ENCODE measurements at regions not wholly inside any gene's neighbourhood (a gene's known extent, or its start where the extent isn't known, plus 50 kb on each side); places are given as distances from the start of the nearest gene placed in this dataset.
A peak's percentile ranks its signal among the peaks of the same experiment; 100 is the strongest.

- no peak for TF ChIP-seq REST (IDR thresholded peaks at IDR 0.05)
- no peak for TF ChIP-seq RNF2 (IDR thresholded peaks at IDR 0.05; ENCODE audit: borderline replicate concordance, low read depth)
- no peak for TF ChIP-seq RAD21 (conservative IDR thresholded peaks at IDR 0.05 in 1 of 2, IDR thresholded peaks at IDR 0.05 in 1 of 2)
- TF ChIP-seq SMC3 (IDR thresholded peaks at IDR 0.05): no peak
- TF ChIP-seq GATA3 (IDR thresholded peaks at IDR 0.05; ENCODE audit: borderline replicate concordance): no peak
- TF ChIP-seq HOXB13 (CRISPR knock-in tag; IDR thresholded peaks at IDR 0.05; ENCODE audit: low read depth): no peak
Observed at GRCh38 chr5:125402787-125403186, 656.3 kb upstream of the ZNF608 start (continued).

DNA sequence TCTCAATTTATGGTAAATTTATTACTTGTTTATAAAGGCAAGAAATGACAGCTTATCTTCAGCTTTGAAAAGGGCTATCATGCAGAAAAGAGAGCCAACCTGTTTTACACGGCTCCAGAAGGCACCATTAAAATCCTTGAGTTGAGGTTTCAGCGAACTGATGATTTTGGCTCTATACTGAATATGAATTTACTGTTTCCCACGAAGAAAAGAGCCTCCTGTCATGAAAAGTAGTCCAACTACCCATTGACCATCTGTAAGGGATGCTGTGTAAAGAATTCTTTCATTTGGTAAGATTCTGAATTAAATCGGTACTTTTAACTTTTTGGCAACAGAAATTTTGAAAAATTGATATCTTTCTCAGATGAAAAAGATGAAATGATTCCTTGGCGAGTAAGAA, 657.6 kb upstream of the ZNF608 start:
- Histone ChIP-seq H3K4me1 (peaks cover 10% of the 10 kb centered on the region), H3K9me3 (peaks cover 11% of the 10 kb centered on the region; the same call in 1 of the 3 replicates), H3K27ac (no peak overlapping the region), H3K4me3 (no peak overlapping the region), H3K4me2 (no peak overlapping the region)
- ATAC-seq (no peak), FAIRE-seq (no peak), DNase-seq (ENCODE audit: low read depth in 1 of 2, low spot score in 1 of 2) (no peak)
- no peak for TF ChIP-seq RNF2 (IDR thresholded peaks at IDR 0.05; ENCODE audit: borderline replicate concordance, low read depth)
- 52% methylated on average over 5 of the region's 5 CpGs for WGBS (ENCODE audit: missing lambda C conversion rate)
- CTCF ChIA-PET: interaction anchor here (0.6 to 0.9 kb wide), 2 partner anchors 31 to 1881 kb away, joined by 3 read pairs; no protein-coding TSS in a partner anchor
- POLR2A ChIA-PET: no interaction called here

DNA sequence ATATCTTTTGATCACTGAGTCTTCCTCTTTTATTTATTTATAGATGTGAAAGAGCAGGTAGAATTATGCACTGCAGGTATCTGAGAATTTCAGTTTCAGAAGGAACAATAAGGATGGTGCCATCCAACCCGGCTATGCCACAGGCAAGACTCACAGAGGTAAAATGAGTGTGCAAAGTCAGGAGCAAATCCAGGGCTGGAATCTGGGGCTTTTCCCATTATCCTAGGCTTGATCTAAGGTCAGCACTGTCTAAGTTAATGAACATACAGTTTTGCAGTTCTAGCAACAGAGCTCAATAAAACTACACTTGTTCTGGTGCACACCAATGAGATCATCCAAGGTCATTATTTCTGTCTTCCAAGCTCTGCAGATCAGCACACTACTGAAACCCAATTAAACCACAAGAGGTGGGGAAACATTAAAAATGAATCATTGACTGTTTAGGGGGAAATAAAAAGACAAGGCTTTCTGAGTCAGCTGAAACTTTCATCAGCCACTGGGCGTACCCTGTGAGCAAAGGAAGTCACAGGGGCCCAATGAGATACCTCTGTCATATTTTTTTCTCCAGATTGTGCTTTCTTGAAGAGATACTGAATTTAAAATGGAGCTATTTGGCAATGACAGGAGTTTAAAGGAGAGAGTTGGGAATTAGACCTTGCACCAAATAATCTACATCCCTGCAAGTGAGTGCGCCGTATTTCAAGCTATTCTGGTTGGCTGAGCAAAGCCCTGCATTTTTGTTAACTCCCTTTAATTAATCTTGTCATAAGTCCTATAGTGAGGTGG, 662.2 kb upstream of the ZNF608 start:
- ATAC-seq: peak; percentile 68 to 82
- Histone ChIP-seq H3K27ac (peak overlapping the region; percentile 39 to 59), H3K4me1 (peaks cover 37% of the 10 kb centered on the region), H3K9me3 (peaks cover 11% of the 10 kb centered on the region; the same call in 1 of the 3 replicates), H3K4me3 (no peak overlapping the region), H3K4me2 (peak overlapping the region; percentile 65)
- POLR2A ChIA-PET: interaction anchor here (1.1 kb wide), 1 partner anchor 76 kb away, joined by 8 read pairs; no protein-coding TSS in a partner anchor
- DNase-seq (ENCODE audit: low read depth in 1 of 2, low spot score in 1 of 2): peak; percentile 18 to 50
- TF ChIP-seq GATA3 (IDR thresholded peaks at IDR 0.05; ENCODE audit: borderline replicate concordance) (peak; percentile 40; the same call in 1 of the 2 replicates), MAFK (IDR thresholded peaks at IDR 0.05; ENCODE audit: partially characterized antibody) (peak; percentile 21), POLR2A (IDR thresholded peaks at IDR 0.05; ENCODE audit: low read length) (no peak), ZSCAN20 (CRISPR knock-in tag; IDR thresholded peaks at IDR 0.05) (no peak), HDAC2 (IDR thresholded peaks at IDR 0.05) (no peak), FOSL2 (IDR thresholded peaks at IDR 0.05) (no peak), FOSL2 (CRISPR knock-in tag; IDR thresholded peaks at IDR 0.05) (peak; percentile 23; the same call in 1 of the 2 replicates), ESRRA (IDR thresholded peaks at IDR 0.05; ENCODE audit: borderline replicate concordance, low read length) (no peak), JUNB (IDR thresholded peaks at IDR 0.05) (0 out of 2 replicates have a peak, but pooled peaks have one; percentile 39), TFCP2L1 (CRISPR knock-in tag; IDR thresholded peaks at IDR 0.05) (no peak)
- FAIRE-seq: peak; percentile 65
- 66% methylated on average over 4 of the region's 4 CpGs for WGBS (ENCODE audit: missing lambda C conversion rate)
- CTCF ChIA-PET: interaction anchor here (0.6 kb wide), 1 partner anchor 13 kb away, joined by 4 read pairs; no protein-coding TSS in a partner anchor

GRCh38 chr5:125409234-125409860, 662.9 kb upstream of the ZNF608 start:
- CTCF ChIA-PET: no interaction called here
- ATAC-seq: peak; percentile 19 to 62; a peak in 3 of 6 replicates
- DNase-seq (ENCODE audit: low read depth in 1 of 2, low spot score in 1 of 2): peak in 1 of 2 experiments; percentile 17
- WGBS (ENCODE audit: missing lambda C conversion rate): 11% methylated on average over 8 of the region's 8 CpGs
- peaks cover 11% of the 10 kb centered on the region; the same call in 1 of the 3 replicates for H3K9me3 ChIP-seq
- peak overlapping the region; percentile 39 to 59 for H3K27ac ChIP-seq
- peak overlapping the region; percentile 65 for H3K4me2 ChIP-seq
- no peak overlapping the region; the same call in 2 of the 3 replicates for H3K4me3 ChIP-seq
- POLR2A ChIA-PET: interaction anchor here (1.1 kb wide), 1 partner anchor 76 kb away, joined by 8 read pairs; no protein-coding TSS in a partner anchor
- TF ChIP-seq ZC3H11A (IDR thresholded peaks at IDR 0.05): no peak
- TF ChIP-seq GATA3 (IDR thresholded peaks at IDR 0.05; ENCODE audit: borderline replicate concordance): peak; percentile 62
- TF ChIP-seq BHLHE40 (IDR thresholded peaks at IDR 0.05; ENCODE audit: low read depth, low read length): no peak
- TF ChIP-seq CBX8 (IDR thresholded peaks at IDR 0.05): no peak
- TF ChIP-seq JUNB (IDR thresholded peaks at IDR 0.05): peak; percentile 21; the same call in 1 of the 2 replicates
- 0 out of 5 replicates have a peak, but pooled peaks of 1 of the 2 experiments have one; percentile 9 for TF ChIP-seq RAD21 (conservative IDR thresholded peaks at IDR 0.05 in 1 of 2, IDR thresholded peaks at IDR 0.05 in 1 of 2)
- TF ChIP-seq FOSL2 (IDR thresholded peaks at IDR 0.05): no peak
- 0 out of 2 replicates have a peak, but pooled peaks have one; percentile 6 for TF ChIP-seq FOSL2 (CRISPR knock-in tag; IDR thresholded peaks at IDR 0.05)
- no peak for TF ChIP-seq TP53 (CRISPR knock-in tag; IDR thresholded peaks at IDR 0.05)
- FAIRE-seq: no peak
- H3K4me1 ChIP-seq: peaks cover 37% of the 10 kb centered on the region
